WTC11 (cell line): ENCODE measurements at regions not wholly inside any gene's neighbourhood (a gene's known extent, or its start where the extent isn't known, plus 50 kb on each side); places are given as distances from the start of the nearest gene placed in this dataset.

Experiments used
- ATAC-seq: fragments of 200-7000 bp; cut with Tn5 transposase; 2 replicates; pipeline ENCODE4 v1.10.0; 2021; ENCODE audit warnings: mild to moderate bottlenecking, moderate library complexity
- CTCF ChIA-PET: fragments of 300-600 bp; sonication (Branson Sonifier 250); formaldehyde crosslinking; loops from one replicate; lab custom pipeline; 2021; ENCODE audit warnings: antibody characterized with exemption; lab: Charles Lee
- POLR2A ChIA-PET: fragments of 350-600 bp; sonication (Branson Sonifier 250); formaldehyde crosslinking; loops from one replicate; lab custom pipeline; 2021; ENCODE audit warnings: antibody characterized with exemption; lab: Charles Lee
- DNase-seq: peaks from one replicate; pipeline ENCODE4 v3.0.0; 2021; ENCODE audit warnings: low spot score
- H3K27ac Mint-ChIP-seq: 2 replicates; pipeline ENCODE4 v1.8.0; 2021; ENCODE audit warnings: mixed read lengths
- H3K27me3 Mint-ChIP-seq: 2 replicates; pipeline ENCODE4 v1.8.0; 2021; ENCODE audit warnings: low read depth, mild to moderate bottlenecking, moderate library complexity, mixed read lengths
- H3K36me3 Mint-ChIP-seq: 2 replicates; pipeline ENCODE4 v1.8.0; 2021; ENCODE audit warnings: mixed read lengths
- H3K4me1 Mint-ChIP-seq: 2 replicates; pipeline ENCODE4 v1.8.0; 2022; ENCODE audit warnings: mixed read lengths
- H3K4me3 Mint-ChIP-seq: 2 replicates; pipeline ENCODE4 v1.8.0; 2021; ENCODE audit warnings: mild to moderate bottlenecking, moderate library complexity, mixed read lengths
- H3K9me3 Mint-ChIP-seq: 2 replicates; pipeline ENCODE4 v1.8.0; 2021; ENCODE audit warnings: mixed read lengths
- ELF4 ChIP-seq: sonication (generic); formaldehyde crosslinking; IDR thresholded peaks from 2 replicates; pipeline ENCODE4 v1.8.1; 2022; ENCODE audit warnings: low read depth, mild to moderate bottlenecking, moderate library complexity, missing genetic modification reagents
- EMX1 ChIP-seq: fragments of 250-450 bp; sonication (Bioruptor Pico); IDR thresholded peaks from 2 replicates; pipeline ENCODE4 v1.8.0; 2021; ENCODE audit warnings: mild to moderate bottlenecking
- ESRRA ChIP-seq: sonication (generic); formaldehyde crosslinking; IDR thresholded peaks from 2 replicates; pipeline ENCODE4 v1.8.1; 2022; ENCODE audit warnings: mild to moderate bottlenecking, missing genetic modification reagents, borderline replicate concordance
- IRF2 ChIP-seq: sonication (generic); formaldehyde crosslinking; IDR thresholded peaks from 2 replicates; pipeline ENCODE4 v1.8.0; 2022; ENCODE audit warnings: low read depth, missing genetic modification reagents, borderline replicate concordance
- JUN ChIP-seq: sonication (generic); formaldehyde crosslinking; IDR thresholded peaks from 2 replicates; pipeline ENCODE4 v1.8.0; 2023; ENCODE audit warnings: mild to moderate bottlenecking, missing genetic modification reagents
- NR1H2 ChIP-seq: sonication (generic); formaldehyde crosslinking; IDR thresholded peaks from 2 replicates; pipeline ENCODE4 v1.9.0; 2021; ENCODE audit warnings: mild to moderate bottlenecking, moderate library complexity, missing genetic modification reagents
- OVOL2 ChIP-seq: fragments of 250-450 bp; sonication (Bioruptor Pico); IDR thresholded peaks from 2 replicates; pipeline ENCODE4 v1.9.0; 2021; ENCODE audit warnings: mild to moderate bottlenecking, borderline replicate concordance
- PRRX2 ChIP-seq: fragments of 250-450 bp; sonication (Bioruptor Pico); IDR thresholded peaks from 2 replicates; pipeline ENCODE4 v1.8.0; 2021; ENCODE audit warnings: mild to moderate bottlenecking
- SOX15 ChIP-seq: fragments of 250-450 bp; sonication (Bioruptor Pico); IDR thresholded peaks from 2 replicates; pipeline ENCODE4 v1.9.0; 2021; ENCODE audit warnings: mild to moderate bottlenecking
- TEAD1 ChIP-seq: sonication (generic); formaldehyde crosslinking; IDR thresholded peaks from 2 replicates; pipeline ENCODE4 v1.8.0; 2022; ENCODE audit warnings: mild to moderate bottlenecking, missing genetic modification reagents
- ZNF121 ChIP-seq: sonication (generic); formaldehyde crosslinking; IDR thresholded peaks from 2 replicates; pipeline ENCODE4 v1.8.0; 2023; ENCODE audit warnings: missing genetic modification reagents
- ZNF138 ChIP-seq: sonication (generic); formaldehyde crosslinking; conservative IDR thresholded peaks from 2 replicates; pipeline ENCODE4 v1.8.1; 2022; ENCODE audit warnings: mild to moderate bottlenecking, moderate library complexity, missing genetic modification reagents
- ZNF317 ChIP-seq: sonication (generic); formaldehyde crosslinking; IDR thresholded peaks from 2 replicates; pipeline ENCODE4 v1.8.1; 2023; ENCODE audit warnings: low read depth, mild to moderate bottlenecking, moderate library complexity, missing genetic modification reagents, borderline replicate concordance
- ZNF396 ChIP-seq: fragments of 250-450 bp; sonication (Bioruptor Pico); IDR thresholded peaks from 2 replicates; pipeline ENCODE4 v1.8.0; 2021; ENCODE audit warnings: mild to moderate bottlenecking, moderate library complexity, borderline replicate concordance
- TF ChIP-seq, protein P1 (sequence below): fragments of 250-450 bp; sonication (Bioruptor Pico); IDR thresholded peaks from 2 replicates; pipeline ENCODE4 v1.9.0; 2021; ENCODE audit warnings: moderate library complexity, mild to moderate bottlenecking, inconsistent platforms, borderline replicate concordance
- TF ChIP-seq, protein P2 (sequence below): sonication (generic); formaldehyde crosslinking; IDR thresholded peaks from 2 replicates; pipeline ENCODE4 v1.8.1; 2022; ENCODE audit warnings: low read depth, mild to moderate bottlenecking, moderate library complexity, missing genetic modification reagents, borderline replicate concordance
- TF ChIP-seq, protein P3 (sequence below): sonication (generic); formaldehyde crosslinking; IDR thresholded peaks from 2 replicates; pipeline ENCODE4 v1.8.0; 2023; ENCODE audit warnings: missing genetic modification reagents
- TF ChIP-seq, protein P4 (sequence below): fragments of 200-600 bp; IDR thresholded peaks from 2 replicates; pipeline ENCODE4 v1.8.0; 2022; ENCODE audit warnings: antibody characterized with exemption
- TF ChIP-seq, protein P5 (sequence below): fragments of 250-450 bp; sonication (Bioruptor Pico); IDR thresholded peaks from 2 replicates; pipeline ENCODE4 v2.1.2; 2022; ENCODE audit warnings: mild to moderate bottlenecking, moderate library complexity
- TF ChIP-seq, protein P6 (sequence below): sonication (generic); formaldehyde crosslinking; IDR thresholded peaks from 2 replicates; pipeline ENCODE4 v1.8.0; 2022; ENCODE audit warnings: mild to moderate bottlenecking, missing genetic modification reagents
- TF ChIP-seq, protein P7 (sequence below): sonication (generic); formaldehyde crosslinking; IDR thresholded peaks from 2 replicates; pipeline ENCODE4 v1.8.1; 2023; ENCODE audit warnings: mild to moderate bottlenecking, missing genetic modification reagents
- TF ChIP-seq, protein P8 (sequence below): sonication (generic); formaldehyde crosslinking; IDR thresholded peaks from 2 replicates; pipeline ENCODE4 v1.8.1; 2023; ENCODE audit warnings: mild to moderate bottlenecking, moderate library complexity, missing genetic modification reagents
- TF ChIP-seq, protein P9 (sequence below): sonication (generic); formaldehyde crosslinking; IDR thresholded peaks from 2 replicates; pipeline ENCODE4 v1.8.1; 2022; ENCODE audit warnings: mild to moderate bottlenecking, missing genetic modification reagents, moderate library complexity, borderline replicate concordance

DNA sequence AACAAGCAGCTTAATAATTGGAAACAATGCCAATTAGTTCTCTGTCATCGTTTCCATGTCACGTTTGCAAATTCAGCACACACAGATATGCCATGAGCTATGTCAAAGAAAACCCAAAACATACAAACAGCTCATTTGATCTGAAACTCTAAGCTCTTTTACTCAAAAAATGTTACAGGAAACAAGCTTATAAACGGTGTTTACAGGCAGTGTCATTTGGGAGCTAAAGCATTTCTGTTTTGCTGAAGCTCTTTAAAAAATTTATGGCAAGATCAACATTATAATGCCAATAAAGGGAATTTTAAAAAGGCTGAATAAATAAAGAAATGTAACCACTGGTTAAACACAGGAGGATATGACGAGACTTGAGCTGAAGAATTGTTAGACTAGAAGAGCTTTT lies 94.0 kb upstream of the HS3ST2 start:
- peaks cover 3% of the 10 kb centered on the region; the same call in 1 of the 2 replicates for H3K27me3 Mint-ChIP-seq
- H3K4me1 Mint-ChIP-seq: peaks cover 6% of the 10 kb centered on the region
- peaks cover 15% of the 10 kb centered on the region for H3K9me3 Mint-ChIP-seq
- CTCF ChIA-PET: interaction anchor here (1.6 kb wide), 1 partner anchor 93 kb away, joined by 4 read pairs; no protein-coding TSS in a partner anchor
- H3K36me3 Mint-ChIP-seq: peaks cover 3% of the 10 kb centered on the region; the same call in 1 of the 2 replicates
- no peak for ATAC-seq
- POLR2A ChIA-PET: interaction anchor here (0.7 kb wide), 1 partner anchor 95 kb away, joined by 4 read pairs; no protein-coding TSS in a partner anchor
- TF ChIP-seq NR1H2 (CRISPR knock-in tag): no peak
- no peak for TF ChIP-seq ESRRA (CRISPR knock-in tag)
- TF ChIP-seq ZNF317 (CRISPR knock-in tag): no peak
- no peak for TF ChIP-seq ELF4
- TF ChIP-seq PRRX2: no peak
- TF ChIP-seq, protein P1, sequence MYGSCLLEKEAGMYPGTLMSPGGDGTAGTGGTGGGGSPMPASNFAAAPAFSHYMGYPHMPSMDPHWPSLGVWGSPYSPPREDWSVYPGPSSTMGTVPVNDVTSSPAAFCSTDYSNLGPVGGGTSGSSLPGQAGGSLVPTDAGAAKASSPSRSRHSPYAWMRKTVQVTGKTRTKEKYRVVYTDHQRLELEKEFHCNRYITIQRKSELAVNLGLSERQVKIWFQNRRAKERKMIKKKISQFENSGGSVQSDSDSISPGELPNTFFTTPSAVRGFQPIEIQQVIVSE: no peak
- no peak for TF ChIP-seq ZNF138
- no peak for TF ChIP-seq JUN (CRISPR knock-in tag)
- TF ChIP-seq ZNF121: no peak
- TF ChIP-seq, protein P2, sequence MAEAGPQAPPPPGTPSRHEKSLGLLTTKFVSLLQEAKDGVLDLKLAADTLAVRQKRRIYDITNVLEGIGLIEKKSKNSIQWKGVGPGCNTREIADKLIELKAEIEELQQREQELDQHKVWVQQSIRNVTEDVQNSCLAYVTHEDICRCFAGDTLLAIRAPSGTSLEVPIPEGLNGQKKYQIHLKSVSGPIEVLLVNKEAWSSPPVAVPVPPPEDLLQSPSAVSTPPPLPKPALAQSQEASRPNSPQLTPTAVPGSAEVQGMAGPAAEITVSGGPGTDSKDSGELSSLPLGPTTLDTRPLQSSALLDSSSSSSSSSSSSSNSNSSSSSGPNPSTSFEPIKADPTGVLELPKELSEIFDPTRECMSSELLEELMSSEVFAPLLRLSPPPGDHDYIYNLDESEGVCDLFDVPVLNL: no peak
- no peak overlapping the region for H3K27ac Mint-ChIP-seq
- no peak for DNase-seq
- no peak overlapping the region for H3K4me3 Mint-ChIP-seq

DNA sequence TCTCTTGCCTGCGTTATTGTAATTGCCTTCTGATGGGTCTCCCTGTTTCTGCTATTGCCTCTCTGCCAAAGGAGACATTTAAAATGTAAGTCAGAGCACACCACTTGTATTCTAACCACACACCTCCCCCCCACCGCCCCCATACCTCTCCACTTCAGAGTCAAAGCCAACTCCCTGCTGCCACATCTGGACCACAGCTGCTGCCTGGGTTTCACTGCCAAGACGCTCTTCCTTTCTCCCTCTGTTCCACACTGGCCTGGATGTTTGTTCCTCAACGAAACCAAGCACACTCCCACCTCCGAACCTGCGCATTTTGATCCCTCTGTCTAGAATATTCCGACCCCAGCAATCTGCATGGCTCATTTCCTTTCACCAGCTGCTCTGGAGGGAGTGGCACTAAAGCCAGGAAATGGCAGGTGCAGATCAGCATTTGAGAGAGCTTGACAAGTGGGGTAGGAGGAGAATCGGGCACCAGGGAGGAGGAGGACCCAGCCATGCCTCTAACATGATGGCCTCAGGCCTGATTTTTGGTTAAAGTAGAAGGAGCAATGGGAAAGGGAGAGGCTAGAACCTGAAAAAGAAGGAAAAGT lies 92.4 kb upstream of the HS3ST2 start:
- POLR2A ChIA-PET: no interaction called here
- Mint-ChIP-seq H3K36me3 (peaks cover 3% of the 10 kb centered on the region; the same call in 1 of the 2 replicates), H3K27ac (no peak overlapping the region)
- TF ChIP-seq, protein P3, sequence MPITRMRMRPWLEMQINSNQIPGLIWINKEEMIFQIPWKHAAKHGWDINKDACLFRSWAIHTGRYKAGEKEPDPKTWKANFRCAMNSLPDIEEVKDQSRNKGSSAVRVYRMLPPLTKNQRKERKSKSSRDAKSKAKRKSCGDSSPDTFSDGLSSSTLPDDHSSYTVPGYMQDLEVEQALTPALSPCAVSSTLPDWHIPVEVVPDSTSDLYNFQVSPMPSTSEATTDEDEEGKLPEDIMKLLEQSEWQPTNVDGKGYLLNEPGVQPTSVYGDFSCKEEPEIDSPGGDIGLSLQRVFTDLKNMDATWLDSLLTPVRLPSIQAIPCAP: no peak
- TF ChIP-seq IRF2 (CRISPR knock-in tag): no peak
- no peak for TF ChIP-seq TEAD1 (CRISPR knock-in tag)
- TF ChIP-seq, protein P4, sequence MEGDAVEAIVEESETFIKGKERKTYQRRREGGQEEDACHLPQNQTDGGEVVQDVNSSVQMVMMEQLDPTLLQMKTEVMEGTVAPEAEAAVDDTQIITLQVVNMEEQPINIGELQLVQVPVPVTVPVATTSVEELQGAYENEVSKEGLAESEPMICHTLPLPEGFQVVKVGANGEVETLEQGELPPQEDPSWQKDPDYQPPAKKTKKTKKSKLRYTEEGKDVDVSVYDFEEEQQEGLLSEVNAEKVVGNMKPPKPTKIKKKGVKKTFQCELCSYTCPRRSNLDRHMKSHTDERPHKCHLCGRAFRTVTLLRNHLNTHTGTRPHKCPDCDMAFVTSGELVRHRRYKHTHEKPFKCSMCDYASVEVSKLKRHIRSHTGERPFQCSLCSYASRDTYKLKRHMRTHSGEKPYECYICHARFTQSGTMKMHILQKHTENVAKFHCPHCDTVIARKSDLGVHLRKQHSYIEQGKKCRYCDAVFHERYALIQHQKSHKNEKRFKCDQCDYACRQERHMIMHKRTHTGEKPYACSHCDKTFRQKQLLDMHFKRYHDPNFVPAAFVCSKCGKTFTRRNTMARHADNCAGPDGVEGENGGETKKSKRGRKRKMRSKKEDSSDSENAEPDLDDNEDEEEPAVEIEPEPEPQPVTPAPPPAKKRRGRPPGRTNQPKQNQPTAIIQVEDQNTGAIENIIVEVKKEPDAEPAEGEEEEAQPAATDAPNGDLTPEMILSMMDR: no peak
- TF ChIP-seq, protein P5, sequence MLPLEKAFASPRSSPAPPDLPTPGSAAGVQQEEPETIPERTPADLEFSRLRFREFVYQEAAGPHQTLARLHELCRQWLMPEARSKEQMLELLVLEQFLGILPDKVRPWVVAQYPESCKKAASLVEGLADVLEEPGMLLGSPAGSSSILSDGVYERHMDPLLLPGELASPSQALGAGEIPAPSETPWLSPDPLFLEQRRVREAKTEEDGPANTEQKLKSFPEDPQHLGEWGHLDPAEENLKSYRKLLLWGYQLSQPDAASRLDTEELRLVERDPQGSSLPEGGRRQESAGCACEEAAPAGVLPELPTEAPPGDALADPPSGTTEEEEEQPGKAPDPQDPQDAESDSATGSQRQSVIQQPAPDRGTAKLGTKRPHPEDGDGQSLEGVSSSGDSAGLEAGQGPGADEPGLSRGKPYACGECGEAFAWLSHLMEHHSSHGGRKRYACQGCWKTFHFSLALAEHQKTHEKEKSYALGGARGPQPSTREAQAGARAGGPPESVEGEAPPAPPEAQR (CRISPR knock-in tag): no peak
- TF ChIP-seq SOX15 (CRISPR knock-in tag): no peak
- no peak for TF ChIP-seq OVOL2 (CRISPR knock-in tag)
- TF ChIP-seq EMX1 (CRISPR knock-in tag): no peak
- TF ChIP-seq, protein P6, sequence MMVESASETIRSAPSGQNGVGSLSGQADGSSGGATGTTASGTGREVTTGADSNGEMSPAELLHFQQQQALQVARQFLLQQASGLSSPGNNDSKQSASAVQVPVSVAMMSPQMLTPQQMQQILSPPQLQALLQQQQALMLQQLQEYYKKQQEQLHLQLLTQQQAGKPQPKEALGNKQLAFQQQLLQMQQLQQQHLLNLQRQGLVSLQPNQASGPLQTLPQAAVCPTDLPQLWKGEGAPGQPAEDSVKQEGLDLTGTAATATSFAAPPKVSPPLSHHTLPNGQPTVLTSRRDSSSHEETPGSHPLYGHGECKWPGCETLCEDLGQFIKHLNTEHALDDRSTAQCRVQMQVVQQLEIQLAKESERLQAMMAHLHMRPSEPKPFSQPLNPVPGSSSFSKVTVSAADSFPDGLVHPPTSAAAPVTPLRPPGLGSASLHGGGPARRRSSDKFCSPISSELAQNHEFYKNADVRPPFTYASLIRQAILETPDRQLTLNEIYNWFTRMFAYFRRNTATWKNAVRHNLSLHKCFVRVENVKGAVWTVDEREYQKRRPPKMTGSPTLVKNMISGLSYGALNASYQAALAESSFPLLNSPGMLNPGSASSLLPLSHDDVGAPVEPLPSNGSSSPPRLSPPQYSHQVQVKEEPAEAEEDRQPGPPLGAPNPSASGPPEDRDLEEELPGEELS (CRISPR knock-in tag): no peak
- TF ChIP-seq, protein P7, sequence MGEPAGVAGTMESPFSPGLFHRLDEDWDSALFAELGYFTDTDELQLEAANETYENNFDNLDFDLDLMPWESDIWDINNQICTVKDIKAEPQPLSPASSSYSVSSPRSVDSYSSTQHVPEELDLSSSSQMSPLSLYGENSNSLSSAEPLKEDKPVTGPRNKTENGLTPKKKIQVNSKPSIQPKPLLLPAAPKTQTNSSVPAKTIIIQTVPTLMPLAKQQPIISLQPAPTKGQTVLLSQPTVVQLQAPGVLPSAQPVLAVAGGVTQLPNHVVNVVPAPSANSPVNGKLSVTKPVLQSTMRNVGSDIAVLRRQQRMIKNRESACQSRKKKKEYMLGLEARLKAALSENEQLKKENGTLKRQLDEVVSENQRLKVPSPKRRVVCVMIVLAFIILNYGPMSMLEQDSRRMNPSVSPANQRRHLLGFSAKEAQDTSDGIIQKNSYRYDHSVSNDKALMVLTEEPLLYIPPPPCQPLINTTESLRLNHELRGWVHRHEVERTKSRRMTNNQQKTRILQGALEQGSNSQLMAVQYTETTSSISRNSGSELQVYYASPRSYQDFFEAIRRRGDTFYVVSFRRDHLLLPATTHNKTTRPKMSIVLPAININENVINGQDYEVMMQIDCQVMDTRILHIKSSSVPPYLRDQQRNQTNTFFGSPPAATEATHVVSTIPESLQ (CRISPR knock-in tag): no peak
- TF ChIP-seq, protein P8, sequence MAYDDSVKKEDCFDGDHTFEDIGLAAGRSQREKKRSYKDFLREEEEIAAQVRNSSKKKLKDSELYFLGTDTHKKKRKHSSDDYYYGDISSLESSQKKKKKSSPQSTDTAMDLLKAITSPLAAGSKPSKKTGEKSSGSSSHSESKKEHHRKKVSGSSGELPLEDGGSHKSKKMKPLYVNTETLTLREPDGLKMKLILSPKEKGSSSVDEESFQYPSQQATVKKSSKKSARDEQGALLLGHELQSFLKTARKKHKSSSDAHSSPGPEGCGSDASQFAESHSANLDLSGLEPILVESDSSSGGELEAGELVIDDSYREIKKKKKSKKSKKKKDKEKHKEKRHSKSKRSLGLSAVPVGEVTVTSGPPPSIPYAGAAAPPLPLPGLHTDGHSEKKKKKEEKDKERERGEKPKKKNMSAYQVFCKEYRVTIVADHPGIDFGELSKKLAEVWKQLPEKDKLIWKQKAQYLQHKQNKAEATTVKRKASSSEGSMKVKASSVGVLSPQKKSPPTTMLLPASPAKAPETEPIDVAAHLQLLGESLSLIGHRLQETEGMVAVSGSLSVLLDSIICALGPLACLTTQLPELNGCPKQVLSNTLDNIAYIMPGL (CRISPR knock-in tag): no peak
- TF ChIP-seq, protein P9, sequence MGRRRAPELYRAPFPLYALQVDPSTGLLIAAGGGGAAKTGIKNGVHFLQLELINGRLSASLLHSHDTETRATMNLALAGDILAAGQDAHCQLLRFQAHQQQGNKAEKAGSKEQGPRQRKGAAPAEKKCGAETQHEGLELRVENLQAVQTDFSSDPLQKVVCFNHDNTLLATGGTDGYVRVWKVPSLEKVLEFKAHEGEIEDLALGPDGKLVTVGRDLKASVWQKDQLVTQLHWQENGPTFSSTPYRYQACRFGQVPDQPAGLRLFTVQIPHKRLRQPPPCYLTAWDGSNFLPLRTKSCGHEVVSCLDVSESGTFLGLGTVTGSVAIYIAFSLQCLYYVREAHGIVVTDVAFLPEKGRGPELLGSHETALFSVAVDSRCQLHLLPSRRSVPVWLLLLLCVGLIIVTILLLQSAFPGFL: no peak
- no peak for TF ChIP-seq ZNF396 (CRISPR knock-in tag)

More for the DNA sequence above, 92.4 kb upstream of the HS3ST2 start:
- no peak for DNase-seq
- ATAC-seq: no peak
- no peak overlapping the region for H3K4me3 Mint-ChIP-seq
- H3K27me3 Mint-ChIP-seq: peaks cover 3% of the 10 kb centered on the region; the same call in 1 of the 2 replicates
- CTCF ChIA-PET: no interaction called here
- peaks cover 6% of the 10 kb centered on the region for H3K4me1 Mint-ChIP-seq
- H3K9me3 Mint-ChIP-seq: peaks cover 14% of the 10 kb centered on the region
